ENCODE measurements at regions not wholly inside any gene's neighbourhood (a gene's known extent, or its start where the extent isn't known, plus 50 kb on each side); places are given as distances from the start of the nearest gene placed in this dataset.
"Not testable (repeated sequence)": the region's sequence is repeated elsewhere in the genome, so short reads cannot be mapped to it uniquely, and the experiment has no call there.

GRCh38 chrX:122026665-122027064 is 979.3 kb downstream of the GLUD2 start:
- no peak for DNase-seq (ENCODE audit: low read depth)

- DNase-seq (ENCODE audit: low read depth): no peak
These were observed 998.8 kb downstream of the GLUD2 start for GRCh38 chrX:122046226-122046625.

DNA sequence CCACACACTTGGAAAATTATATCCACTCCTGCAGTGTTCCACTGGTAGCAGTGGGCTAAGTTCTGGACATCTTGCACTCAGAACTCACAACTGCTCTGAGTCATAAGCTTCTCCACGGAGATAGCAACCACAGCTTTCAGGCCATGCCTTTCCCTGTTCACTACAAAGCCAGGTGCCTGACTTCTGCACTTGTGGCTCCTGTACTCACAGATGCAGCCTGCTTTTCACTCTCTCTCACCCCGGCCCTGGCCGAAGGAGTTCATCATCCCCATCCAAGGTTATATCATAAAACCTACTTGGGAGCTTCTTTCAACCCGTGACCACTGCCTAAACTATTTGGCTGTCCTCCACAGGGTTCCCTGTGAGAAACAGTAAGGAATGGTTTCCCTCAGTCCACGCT is 999.4 kb downstream of the GLUD2 start:
- DNase-seq (ENCODE audit: low read depth): no peak

DNA sequence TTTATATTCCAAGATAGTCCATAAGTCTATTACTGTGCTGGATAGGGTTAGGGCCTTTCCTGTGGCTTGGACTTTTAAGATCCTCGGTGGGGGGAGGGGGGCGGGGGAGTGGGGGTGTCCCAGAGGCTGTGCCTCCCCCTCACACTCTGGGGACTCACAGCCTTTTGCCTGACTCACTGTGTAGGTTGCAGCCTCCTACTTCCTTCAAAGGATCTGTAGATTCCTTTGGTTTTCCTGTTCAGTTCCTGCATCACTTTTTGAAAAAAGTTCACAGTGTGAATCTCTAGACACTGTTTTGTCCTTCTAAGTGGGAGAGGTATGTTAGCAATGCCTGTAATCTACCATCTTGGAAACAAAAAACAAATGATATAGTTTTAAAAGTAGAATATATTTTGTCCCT is 999.9 kb downstream of the GLUD2 start:
- no peak for DNase-seq (ENCODE audit: low read depth)

DNA sequence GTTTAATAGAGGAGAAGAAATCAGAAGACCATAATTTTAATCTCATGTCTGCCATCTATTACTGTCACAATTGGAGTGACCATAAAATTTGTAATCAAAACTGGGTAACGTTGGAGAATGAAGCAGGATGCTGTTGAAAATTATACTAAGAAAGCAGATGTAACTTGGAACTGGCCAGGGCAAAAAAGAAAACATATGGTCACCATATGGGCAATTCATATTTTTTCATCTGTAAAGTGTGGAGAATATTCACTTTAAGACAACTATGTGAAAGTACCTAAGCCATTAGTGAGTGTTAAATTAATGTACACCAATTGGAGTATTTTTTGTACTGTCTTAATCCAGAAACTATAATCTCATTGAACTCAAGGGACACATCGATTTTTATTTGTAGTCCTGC is 1008.0 kb downstream of the GLUD2 start:
- no peak for DNase-seq (ENCODE audit: low read depth)

DNA sequence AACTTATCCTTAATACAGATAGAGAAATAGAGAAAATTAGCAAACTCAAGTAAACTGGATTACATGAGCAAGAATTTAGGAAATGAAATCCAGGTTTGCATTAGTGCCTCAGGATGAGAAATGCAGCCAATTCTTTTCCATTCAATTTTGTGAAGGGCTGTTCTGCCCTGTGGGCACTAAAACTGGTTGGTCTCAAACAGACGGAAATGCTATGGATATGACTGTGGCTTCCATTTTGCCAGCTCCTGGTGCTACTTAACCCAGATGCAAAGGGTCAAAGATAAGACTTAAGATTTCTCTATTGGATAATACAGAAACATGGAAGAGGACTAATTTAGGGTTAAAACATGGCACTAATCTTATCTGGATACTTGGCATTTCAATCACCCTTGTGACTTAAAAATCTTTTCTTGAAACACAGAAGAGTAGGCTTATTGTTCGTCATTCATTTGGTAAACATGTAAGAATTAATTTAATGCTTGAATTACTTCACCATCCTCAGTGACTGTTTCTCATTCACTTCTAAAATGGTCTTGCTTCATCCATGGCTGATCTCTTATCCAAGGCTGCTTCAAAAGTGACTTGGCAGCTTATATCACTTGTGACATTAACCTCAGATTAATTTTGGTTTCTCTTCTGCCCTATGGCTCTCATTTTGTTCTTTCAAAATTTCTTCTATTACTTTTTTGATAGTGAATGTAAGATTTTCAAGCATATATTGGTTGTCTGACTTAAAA is 1008.7 kb downstream of the GLUD2 start:
- no peak for DNase-seq (ENCODE audit: low read depth)

DNA sequence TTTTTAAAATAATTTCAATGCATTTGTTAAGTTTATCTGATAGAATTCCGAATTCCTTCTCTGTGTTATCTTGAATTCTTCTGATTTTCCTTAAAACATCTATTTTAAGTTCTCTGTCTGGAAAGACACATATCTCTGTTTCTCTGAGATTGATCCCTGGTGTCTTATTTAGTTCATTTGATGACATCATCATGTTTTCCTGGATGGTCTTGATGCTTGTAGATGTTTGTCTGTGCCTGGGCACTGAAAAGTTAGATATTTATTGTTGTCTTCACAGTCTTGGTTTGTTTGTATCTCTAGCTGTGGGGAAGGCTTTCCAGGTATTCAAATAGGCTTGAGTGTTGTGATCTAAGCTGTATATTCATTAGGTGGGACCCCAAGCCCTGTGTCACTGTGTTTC is 1028.8 kb downstream of the GLUD2 start:
- DNase-seq (ENCODE audit: low read depth): no peak

DNA sequence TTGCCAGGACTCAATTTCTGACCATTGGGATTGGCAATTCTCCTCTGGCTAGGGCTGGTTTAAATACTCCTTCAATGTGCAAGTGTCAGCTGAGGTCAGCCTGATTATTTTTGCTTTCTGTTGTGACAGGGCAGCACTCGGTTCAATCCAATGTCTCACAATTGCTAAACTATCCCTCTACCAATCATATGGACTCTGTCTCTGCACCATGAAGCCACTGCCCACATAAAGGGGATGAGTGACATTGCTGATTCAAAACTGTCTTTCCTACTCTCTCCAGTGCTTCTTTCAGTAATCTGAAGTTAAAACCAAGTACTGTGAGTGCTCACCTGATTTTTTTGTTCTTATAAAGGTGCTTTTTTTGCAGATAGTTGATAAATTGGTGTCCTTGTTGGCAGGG is 1030.7 kb downstream of the GLUD2 start:
- no peak for DNase-seq (ENCODE audit: low read depth)

DNA sequence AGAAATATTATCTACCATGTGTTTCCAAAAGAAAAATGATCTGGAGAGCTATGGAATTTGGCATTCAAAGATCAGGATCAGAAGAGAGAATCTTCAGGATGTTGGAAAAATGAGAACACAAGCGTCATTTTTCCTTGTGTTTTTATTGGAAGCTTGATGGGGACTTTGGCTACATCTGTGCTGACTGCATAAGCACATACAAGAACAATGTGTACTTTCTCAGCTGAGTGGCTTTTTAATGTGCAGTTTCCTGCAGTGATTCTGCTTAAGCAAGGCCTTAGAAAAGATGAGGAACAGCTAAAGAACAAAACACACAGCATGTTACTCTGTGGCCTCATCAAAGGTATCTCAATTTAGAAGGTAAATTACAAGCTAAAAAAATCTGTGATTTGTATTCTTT is 1039.9 kb downstream of the GLUD2 start:
- DNase-seq (ENCODE audit: low read depth): no peak

DNA sequence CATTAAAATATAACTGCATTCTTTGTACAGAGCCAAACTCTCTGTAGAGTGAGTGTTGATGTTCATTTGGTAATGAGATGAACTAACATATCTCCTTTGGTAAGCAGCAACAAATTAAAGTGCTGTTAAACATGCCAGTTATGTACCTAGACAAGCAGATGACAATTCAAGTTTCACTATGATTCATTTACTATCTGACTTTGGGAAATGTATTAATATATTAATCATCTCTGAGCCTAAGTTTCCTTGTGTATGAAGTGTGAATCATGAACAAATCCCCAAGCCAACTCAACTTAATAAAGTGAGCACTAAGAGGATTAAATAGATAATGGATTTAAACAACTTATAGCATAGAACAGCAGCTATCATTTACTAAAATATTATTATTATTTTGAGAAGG is 1044.2 kb downstream of the GLUD2 start:
- DNase-seq (ENCODE audit: low read depth): no peak

- DNase-seq (ENCODE audit: low read depth): no peak
These were observed 1045.0 kb downstream of the GLUD2 start for GRCh38 chrX:122092360-122092759.

GRCh38 chrX:122092978-122093377 is 1045.6 kb downstream of the GLUD2 start:
- DNase-seq (ENCODE audit: low read depth): no peak

- peak; percentile 36 for DNase-seq (ENCODE audit: low read depth)
These were observed 1047.2 kb downstream of the GLUD2 start for GRCh38 chrX:122094611-122095010.

DNA sequence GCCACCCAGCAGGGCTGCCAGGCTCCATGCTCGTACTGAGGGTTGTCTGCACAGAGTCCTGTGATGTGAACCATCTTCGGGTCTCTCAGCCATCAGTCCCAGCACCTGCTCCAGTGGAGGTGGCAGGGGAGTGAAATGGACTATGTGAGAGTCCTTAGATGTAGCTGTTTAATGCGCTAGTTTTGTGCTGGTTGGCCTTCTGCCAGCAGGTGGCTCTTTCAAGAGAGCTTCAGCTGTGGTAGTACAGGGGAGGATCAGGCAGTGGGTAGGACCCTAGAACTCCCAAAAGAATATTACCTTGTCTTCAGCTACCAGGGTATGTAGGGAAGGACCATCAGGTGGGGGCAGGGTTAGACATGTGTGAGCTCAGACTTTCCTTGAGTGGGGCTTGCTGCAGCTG is 1066.0 kb downstream of the GLUD2 start:
- no peak for DNase-seq (ENCODE audit: low read depth)

- DNase-seq (ENCODE audit: low read depth): no peak
These were observed 1066.5 kb downstream of the GLUD2 start for GRCh38 chrX:122113896-122114295.

DNA sequence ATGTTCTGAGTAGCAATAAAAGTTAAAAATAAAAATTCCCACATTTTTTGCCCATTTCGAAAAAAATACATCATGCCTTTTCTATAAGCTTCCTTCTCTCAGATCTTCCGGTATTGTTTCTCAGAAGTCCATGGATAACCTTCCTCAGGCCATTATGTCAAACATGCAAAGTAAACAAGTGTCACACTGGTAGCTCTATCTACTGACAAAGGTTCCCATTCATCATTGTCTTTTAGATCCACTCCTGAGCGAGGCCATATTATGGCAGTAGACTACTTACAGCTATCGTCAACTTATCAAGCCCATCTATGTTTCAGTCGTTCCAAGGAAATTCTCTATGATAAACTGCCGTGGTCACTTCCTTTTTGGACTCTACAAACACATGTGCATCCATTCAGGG is 1068.2 kb downstream of the GLUD2 start:
- no peak for DNase-seq (ENCODE audit: low read depth)

DNA sequence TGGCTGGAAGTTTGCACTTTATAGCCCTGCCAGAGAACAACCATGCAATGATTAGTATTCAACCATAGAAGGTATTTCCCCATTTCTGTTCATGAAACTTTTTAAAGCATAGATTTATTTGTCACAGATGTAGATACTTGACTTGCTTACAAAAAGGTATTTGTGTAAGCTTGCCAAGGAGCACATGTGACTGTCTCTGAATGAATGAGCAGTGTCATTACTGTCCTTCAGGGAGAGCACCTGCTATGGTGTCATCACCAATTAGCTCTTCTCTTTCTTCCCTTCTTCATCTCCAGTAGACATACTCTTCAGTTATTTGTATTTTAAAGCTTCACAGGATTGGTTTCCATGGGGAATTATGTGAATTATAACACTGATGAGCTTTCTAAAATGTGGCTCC is 1064.7 kb upstream of the GRIA3 start:
- DNase-seq (ENCODE audit: low read depth): no peak

DNA sequence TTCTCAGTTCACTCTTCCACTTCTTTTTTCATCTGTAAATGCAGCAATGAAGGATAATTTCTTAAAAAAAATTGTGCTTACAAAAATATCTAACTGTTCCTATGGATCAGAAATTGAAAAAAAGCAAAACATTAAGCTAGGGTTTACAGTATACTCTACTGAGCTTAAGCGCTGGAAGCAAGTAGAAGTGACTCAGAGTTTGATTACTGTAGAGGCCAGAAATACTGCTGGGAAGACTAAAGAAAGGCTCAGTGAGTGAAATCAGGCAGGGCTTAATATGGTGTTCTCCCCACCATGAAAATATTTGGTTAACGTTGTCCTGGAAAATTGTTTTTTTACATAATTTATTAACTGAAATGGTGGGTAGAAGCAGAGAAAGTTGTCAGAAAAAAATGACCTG is 1061.8 kb upstream of the GRIA3 start:
- DNase-seq (ENCODE audit: low read depth): no peak

GRCh38 chrX:122133478-122133877 is 1050.6 kb upstream of the GRIA3 start:
- DNase-seq (ENCODE audit: low read depth): no peak

DNA sequence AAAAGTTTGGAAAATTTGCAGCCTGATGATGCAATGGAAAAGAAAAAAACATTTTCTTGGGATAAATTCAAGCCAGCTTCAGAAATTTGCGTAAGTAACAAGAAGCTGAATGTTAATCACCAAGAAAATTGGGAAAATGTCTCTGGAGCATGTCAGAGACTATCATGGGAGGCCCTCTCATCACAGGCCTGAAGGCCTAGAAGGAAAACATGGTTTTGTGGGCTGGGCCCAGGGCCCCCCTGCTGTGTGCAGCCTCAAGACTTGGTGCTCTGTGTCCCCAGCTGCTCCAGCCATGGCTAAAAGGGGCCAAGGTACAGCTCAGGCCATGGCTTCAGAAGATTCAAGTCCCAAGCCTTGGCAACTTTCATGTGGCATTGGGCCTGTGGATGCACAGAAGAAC is 1049.8 kb upstream of the GRIA3 start:
- DNase-seq (ENCODE audit: low read depth): no peak

GRCh38 chrX:122135070-122135469 is 1049.0 kb upstream of the GRIA3 start:
- no peak for DNase-seq (ENCODE audit: low read depth)

DNA sequence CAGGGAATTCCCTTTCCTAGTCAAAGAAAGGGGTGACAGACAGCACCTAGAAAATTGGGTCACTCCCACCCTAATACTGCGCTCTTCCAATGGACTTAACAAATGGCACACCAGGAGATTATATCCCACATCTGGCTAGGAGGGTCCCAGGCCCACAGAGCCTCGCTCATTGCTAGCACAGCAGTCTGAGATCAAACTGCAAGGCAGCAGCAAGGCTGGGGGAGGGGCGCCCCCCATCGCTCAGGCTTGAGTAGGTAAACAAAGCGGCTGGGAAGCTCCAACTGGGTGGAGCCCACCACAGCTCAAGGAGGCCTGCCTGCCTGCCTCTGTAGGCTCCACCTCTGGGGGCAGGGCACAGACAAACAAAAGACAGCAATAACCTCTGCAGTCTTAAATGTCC is 1043.9 kb upstream of the GRIA3 start:
- not testable (repeated sequence) for DNase-seq (ENCODE audit: low read depth)

GRCh38 chrX:122154019-122154418 is 1030.1 kb upstream of the GRIA3 start:
- DNase-seq (ENCODE audit: low read depth): no peak

GRCh38 chrX:122168241-122168640 is 1015.8 kb upstream of the GRIA3 start:
- DNase-seq (ENCODE audit: low read depth): no peak
